Testis (tissue), 2 donors: ENCODE measurements at regions not wholly inside any gene's neighbourhood (a gene's known extent, or its start where the extent isn't known, plus 50 kb on each side); places are given as distances from the start of the nearest gene placed in this dataset.
"Not testable (repeated sequence)": the region's sequence is repeated elsewhere in the genome, so short reads cannot be mapped to it uniquely, and the experiment has no call there.

Experiments used
- CTCF ChIP-seq, 3 experiments: fragments of 450-650 bp in 2 of 3; fragments of 200-600 bp in 1 of 3; sonication (generic) in 1 of 3; IDR thresholded peaks; one replicate each; pipeline ENCODE4 v1.5.1; 2016 to 2019; ENCODE audit warnings: antibody characterized with exemption in 3 of 3, mild to moderate bottlenecking in 2 of 3, moderate library complexity in 1 of 3
- POLR2A ChIP-seq: fragments of 450-650 bp; IDR thresholded peaks from one replicate; pipeline ENCODE4 v1.6.1; 2017; ENCODE audit warnings: antibody characterized with exemption, mild to moderate bottlenecking, moderate library complexity

GRCh38 chr4:22620144-22620543 lies 72.6 kb upstream of the GBA3 start:
- TF ChIP-seq POLR2A; CTCF (IDR thresholded peaks at IDR 0.05): not testable (repeated sequence)
